Adrenal gland (tissue), 5 donors: ENCODE measurements at regions not wholly inside any gene's neighbourhood (a gene's known extent, or its start where the extent isn't known, plus 50 kb on each side); places are given as distances from the start of the nearest gene placed in this dataset.

Source experiments
- CTCF ChIP-seq, 6 experiments: fragments of 450-650 bp in 4 of 6; fragments of 200-600 bp in 2 of 6; sonication (generic) in 1 of 6; IDR thresholded peaks; 1 replicate in 5 of 6; 2 replicates in 1 of 6; pipeline versions ENCODE4 v1.5.1 to v1.8.0; 2016 to 2021; ENCODE audit warnings: antibody characterized with exemption in 6 of 6, mild to moderate bottlenecking in 2 of 6, moderate library complexity in 1 of 6
- POLR2A ChIP-seq, 2 donors: fragments of 450-650 bp; IDR thresholded peaks; one replicate each; pipeline ENCODE4 v1.6.1; 2017; ENCODE audit warnings: antibody characterized with exemption in 2 of 2, mild to moderate bottlenecking in 2 of 2, moderate library complexity in 1 of 2
- donor health status: DM: no; HTN: no; CAD: no.

DNA sequence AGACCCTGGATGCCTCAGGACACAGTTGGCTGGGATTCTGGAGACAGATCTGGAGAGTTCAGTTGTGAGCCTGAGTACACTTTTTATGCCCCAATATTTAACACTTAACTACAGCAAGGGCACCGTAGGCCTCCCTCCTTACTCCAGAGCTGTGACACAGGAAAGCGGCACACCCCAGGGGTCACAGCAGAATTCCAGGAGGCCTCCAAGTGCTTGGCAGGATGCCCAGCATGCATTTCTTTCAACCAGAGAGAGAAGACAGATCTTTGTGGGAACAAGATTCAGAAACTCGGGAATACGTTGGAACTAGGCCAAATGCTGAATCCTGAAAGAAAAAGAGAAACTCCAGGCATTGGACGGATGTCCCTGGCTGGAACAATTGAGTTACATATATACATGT is 199.2 kb upstream of the NT5C1B start:
- TF ChIP-seq CTCF (IDR thresholded peaks at IDR 0.05) (no peak), POLR2A (IDR thresholded peaks at IDR 0.05) (no peak)
